Stimulated activated CD4-positive, alpha-beta T cell treated with anti-CD3 and anti-CD28 coated beads, Interleukin-12 subunit alpha, Interleukin-12 subunit beta, amount 100 ng/mL, for 48 hours (primary cell): ENCODE measurements at regions not wholly inside any gene's neighbourhood (a gene's known extent, or its start where the extent isn't known, plus 50 kb on each side); places are given as distances from the start of the nearest gene placed in this dataset.

Experiments
- DNase-seq, 3 donors: peaks; one replicate each; pipeline ENCODE4 v3.0.0-alpha.2; 2020; ENCODE audit warnings: low read depth in 2 of 3, low spot score in 1 of 3

GRCh38 chr13:29908416-29909080 is 58.1 kb upstream of the UBL3 start:
- no peak for DNase-seq

- DNase-seq: no peak
Observed at GRCh38 chr13:29907670-29908069, 57.3 kb upstream of the UBL3 start.

DNA sequence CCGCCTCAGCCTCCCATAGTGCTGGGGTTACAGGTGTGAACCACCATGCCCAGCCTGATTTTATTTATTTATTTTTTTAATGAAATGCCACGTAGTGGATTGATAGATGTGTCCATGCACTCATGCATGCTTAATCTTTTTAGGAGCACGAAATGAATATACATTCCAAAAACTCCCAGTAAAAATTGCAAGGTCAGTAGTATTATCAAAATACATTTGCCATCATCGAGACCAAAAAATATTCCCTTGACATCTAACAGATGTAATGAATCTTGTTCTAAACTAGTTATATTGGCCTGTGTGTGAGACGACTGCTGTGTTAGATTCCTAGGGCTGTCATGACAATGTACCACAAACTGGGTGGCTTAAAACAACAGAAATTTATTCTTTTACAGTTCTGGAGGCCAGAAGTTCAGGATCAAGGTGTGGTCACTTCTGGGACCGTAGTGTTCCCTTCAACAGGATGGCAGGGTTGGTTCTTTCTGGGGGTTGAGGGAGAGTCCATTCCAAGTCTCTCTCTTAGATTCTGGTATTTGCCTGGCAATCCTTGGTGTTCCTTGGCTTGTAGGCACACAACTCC is 56.1 kb upstream of the UBL3 start:
- no peak for DNase-seq

- no peak for DNase-seq
Observed at GRCh38 chr13:29905845-29906244, 55.4 kb upstream of the UBL3 start.

GRCh38 chr13:29903996-29904395 is 53.6 kb upstream of the UBL3 start:
- DNase-seq: no peak

GRCh38 chr13:29903543-29903942 is 53.1 kb upstream of the UBL3 start:
- DNase-seq: no peak

DNA sequence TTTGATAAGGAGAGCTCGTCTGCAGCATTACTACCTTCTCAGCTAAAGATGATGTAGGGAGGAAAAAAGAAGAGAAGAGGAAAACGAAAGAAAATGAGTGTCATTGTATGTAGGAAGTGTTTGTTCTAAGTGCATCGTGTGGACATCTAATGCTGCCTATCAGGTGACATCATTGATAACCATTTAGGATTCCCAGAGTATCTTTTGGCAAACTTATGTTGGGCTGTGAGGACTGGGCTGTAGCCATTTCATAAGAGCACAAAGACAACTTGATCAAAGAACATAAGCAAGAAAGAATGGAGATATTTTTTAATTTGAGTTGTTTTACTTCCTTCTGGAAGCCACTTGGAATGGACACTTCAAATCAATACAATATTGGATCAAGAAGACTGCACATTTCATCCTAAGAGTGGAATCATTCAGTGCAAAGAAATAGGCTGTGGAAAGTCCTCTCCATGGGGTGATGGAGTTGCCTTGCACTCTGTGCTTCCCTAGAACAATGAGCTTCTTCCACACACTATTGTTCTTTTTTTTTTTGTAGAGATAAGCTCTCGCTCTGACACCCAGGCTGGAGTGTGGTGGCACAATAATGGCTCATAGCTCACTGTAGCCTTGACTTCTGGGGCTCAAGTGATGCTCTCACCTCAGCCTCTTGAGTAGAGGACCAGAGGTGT is 52.4 kb upstream of the UBL3 start:
- DNase-seq: no peak

GRCh38 chr13:29901710-29902631 is 51.6 kb upstream of the UBL3 start:
- DNase-seq: peak in 1 of 3 donors; percentile 3
